ENCODE measurements at regions not wholly inside any gene's neighbourhood (a gene's known extent, or its start where the extent isn't known, plus 50 kb on each side); places are given as distances from the start of the nearest gene placed in this dataset.
A peak's percentile ranks its signal among the peaks of the same experiment; 100 is the strongest.

- peak overlapping the region; percentile 73 to 83 (median 78) for H3K27ac ChIP-seq (replicated peaks in 1 of 4)
- 82% methylated on average over 8 of the region's 8 CpGs for WGBS
- H3K9me3 ChIP-seq = no peaks in the 10 kb centered on the region
- DNase-seq (ENCODE audit: extremely low spot score) = peak; percentile 84
- peaks cover 14 to 58% (median 47%) of the 10 kb centered on the region in 4 donors for H3K4me1 ChIP-seq
- TF ChIP-seq POLR2AphosphoS5 (IDR thresholded peaks at IDR 0.05) = no peak
- no peak for TF ChIP-seq POLR2A (IDR thresholded peaks at IDR 0.05; ENCODE audit: low read depth)
- no peak for TF ChIP-seq CTCF (IDR thresholded peaks at IDR 0.05)
- no peak for TF ChIP-seq EP300 (IDR thresholded peaks at IDR 0.05)
- no peaks in the 10 kb centered on the region for H3K27me3 ChIP-seq
- intact Hi-C loops (cut with DNase I) = loop anchor here (10.0 kb wide), 1 partner anchor 178 kb away; the partner anchor contains the start of gene GALNT2
- no peak overlapping the region for H3K4me3 ChIP-seq
- H3K36me3 ChIP-seq = no peaks in the 10 kb centered on the region
These were observed 180.4 kb upstream of the GALNT2 start for GRCh38 chr1:229886636-229887035.

- TF ChIP-seq POLR2AphosphoS5 (IDR thresholded peaks at IDR 0.05) (peak in 1 of 2 donors; percentile 51), CTCF (IDR thresholded peaks at IDR 0.05) (no peak), POLR2A (IDR thresholded peaks at IDR 0.05; ENCODE audit: low read depth) (no peak), EP300 (IDR thresholded peaks at IDR 0.05) (peak; percentile 31)
- DNase-seq (ENCODE audit: extremely low spot score) = peak; percentile 84
- Histone ChIP-seq H3K4me1 (peaks cover 14 to 57% (median 47%) of the 10 kb centered on the region in 4 donors), H3K27me3 (no peaks in the 10 kb centered on the region), H3K9me3 (no peaks in the 10 kb centered on the region), H3K36me3 (no peaks in the 10 kb centered on the region), H3K27ac (replicated peaks in 1 of 4) (peak overlapping the region; percentile 73 to 83 (median 78)), H3K4me3 (no peak overlapping the region)
- intact Hi-C loops (cut with DNase I) = loop anchor here (10.0 kb wide), 1 partner anchor 178 kb away; the partner anchor contains the start of gene GALNT2
- WGBS = 59% methylated on average over 3 of the region's 3 CpGs
These were observed 179.8 kb upstream of the GALNT2 start for GRCh38 chr1:229887043-229887822.

GRCh38 chr1:229888157-229888556 is 178.9 kb upstream of the GALNT2 start:
- intact Hi-C loops (cut with DNase I) = loop anchor here (10.0 kb wide), 1 partner anchor 177 kb away; the partner anchor contains the start of gene GALNT2
- Histone ChIP-seq H3K4me1 (peaks cover 14 to 48% (median 43%) of the 10 kb centered on the region in 4 donors), H3K4me3 (no peak overlapping the region), H3K9me3 (no peaks in the 10 kb centered on the region), H3K36me3 (no peaks in the 10 kb centered on the region), H3K27ac (replicated peaks in 1 of 4) (peak overlapping the region; percentile 73 to 83 (median 78)), H3K27me3 (no peaks in the 10 kb centered on the region)
- 85% methylated on average over 2 of the region's 2 CpGs for WGBS
- no peak for TF ChIP-seq EP300 (IDR thresholded peaks at IDR 0.05)
- TF ChIP-seq POLR2AphosphoS5 (IDR thresholded peaks at IDR 0.05) = no peak
- TF ChIP-seq CTCF (IDR thresholded peaks at IDR 0.05) = no peak
- TF ChIP-seq POLR2A (IDR thresholded peaks at IDR 0.05; ENCODE audit: low read depth) = no peak
- no peak for DNase-seq (ENCODE audit: extremely low spot score)

GRCh38 chr1:229888561-229889001 is 178.5 kb upstream of the GALNT2 start:
- TF ChIP-seq POLR2AphosphoS5 (IDR thresholded peaks at IDR 0.05) (no peak), EP300 (IDR thresholded peaks at IDR 0.05) (peak; percentile 20), POLR2A (IDR thresholded peaks at IDR 0.05; ENCODE audit: low read depth) (no peak), CTCF (IDR thresholded peaks at IDR 0.05) (no peak)
- H3K36me3 ChIP-seq = no peaks in the 10 kb centered on the region
- H3K27ac ChIP-seq (replicated peaks in 1 of 4) = peak overlapping the region; percentile 73 to 83 (median 78)
- 70% methylated on average over 3 of the region's 3 CpGs for WGBS
- intact Hi-C loops (cut with DNase I) = loop anchor here (10.0 kb wide), 1 partner anchor 176 kb away; the partner anchor contains the start of gene GALNT2
- H3K4me1 ChIP-seq = peaks cover 14 to 46% (median 41%) of the 10 kb centered on the region in 4 donors
- peak; percentile 88 for DNase-seq (ENCODE audit: extremely low spot score)
- no peaks in the 10 kb centered on the region for H3K9me3 ChIP-seq
- no peaks in the 10 kb centered on the region for H3K27me3 ChIP-seq
- no peak overlapping the region for H3K4me3 ChIP-seq

Data from esophagus muscularis mucosa (tissue), 4 donors.